Activated B cell treated with CpG ODN at 0.5 μM for 24 hours (primary cell): ENCODE measurements at regions not wholly inside any gene's neighbourhood (a gene's known extent, or its start where the extent isn't known, plus 50 kb on each side); places are given as distances from the start of the nearest gene placed in this dataset.

ENCODE experiments used
- ATAC-seq: fragments of 200-7000 bp; cut with Tn5 transposase; one replicate; pipeline ENCODE4 v1.10.0; 2021; ENCODE audit warnings: low read depth, mild to moderate bottlenecking, moderate library complexity
- CTCF ChIA-PET: fragments of 350-600 bp; sonication (Branson Sonifier 250); formaldehyde crosslinking; loops from one replicate; lab custom pipeline; 2021; ENCODE audit warnings: antibody characterized with exemption; lab: Charles Lee
- POLR2A ChIA-PET: fragments of 350-600 bp; sonication (Branson Sonifier 250); formaldehyde crosslinking; loops from one replicate; lab custom pipeline; 2021; ENCODE audit warnings: antibody characterized with exemption; lab: Charles Lee
- DNase-seq: peaks from one replicate; pipeline ENCODE4 v3.0.0; 2022
- H3K27ac Mint-ChIP-seq: one replicate; pipeline ENCODE4 v1.8.0; 2020; ENCODE audit warnings: mixed read lengths
- H3K27me3 Mint-ChIP-seq: one replicate; pipeline ENCODE4 v1.8.0; 2021; ENCODE audit warnings: mixed read lengths
- H3K36me3 Mint-ChIP-seq: one replicate; pipeline ENCODE4 v1.8.0; 2021; ENCODE audit warnings: low read depth, mixed read lengths
- H3K4me1 Mint-ChIP-seq: one replicate; pipeline ENCODE4 v1.8.0; 2021; ENCODE audit warnings: mixed read lengths
- H3K4me3 Mint-ChIP-seq: one replicate; pipeline ENCODE4 v1.8.0; 2020; ENCODE audit warnings: mild to moderate bottlenecking, mixed read lengths
- H3K9me3 Mint-ChIP-seq: one replicate; pipeline ENCODE4 v1.8.0; 2020; ENCODE audit warnings: mixed read lengths
- CTCF ChIP-seq: fragments of 200-600 bp; IDR thresholded peaks from one replicate; pipeline ENCODE4 v1.8.0; 2022; ENCODE audit warnings: antibody characterized with exemption, mild to moderate bottlenecking
- intact Hi-C: fragments of 100-400 bp; cut with micrococcal nuclease; formaldehyde crosslinking; loops from one replicate; pipeline ENCODE4 v1.15.1; 2024

- Mint-ChIP-seq H3K27ac (no peak overlapping the region), H3K4me3 (no peak overlapping the region), H3K4me1 (no peaks in the 10 kb centered on the region), H3K9me3 (no peaks in the 10 kb centered on the region), H3K36me3 (no peaks in the 10 kb centered on the region), H3K27me3 (no peaks in the 10 kb centered on the region)
- ChIA-PET CTCF (no interaction called here), POLR2A (no interaction called here)
- ATAC-seq: no peak
- no peak for DNase-seq
- intact Hi-C loops: no loop called here
- TF ChIP-seq CTCF: no peak
Measured at GRCh38 chr14:101030586-101030985, 127.1 kb upstream of the RTL1 start.

GRCh38 chr14:101031186-101031585, 127.7 kb upstream of the RTL1 start:
- intact Hi-C loops: no loop called here

GRCh38 chr14:101031721-101032120, 128.2 kb upstream of the RTL1 start:
- TF ChIP-seq CTCF: no peak
- intact Hi-C loops: no loop called here
- Mint-ChIP-seq H3K4me3 (no peak overlapping the region), H3K4me1 (no peaks in the 10 kb centered on the region), H3K27ac (no peak overlapping the region), H3K27me3 (no peaks in the 10 kb centered on the region), H3K36me3 (no peaks in the 10 kb centered on the region), H3K9me3 (no peaks in the 10 kb centered on the region)
- DNase-seq (no peak), ATAC-seq (no peak)
- ChIA-PET POLR2A (no interaction called here), CTCF (no interaction called here)

More at GRCh38 chr14:101031186-101031585, 127.7 kb upstream of the RTL1 start:
- DNase-seq (no peak), ATAC-seq (no peak)
- Mint-ChIP-seq H3K27ac (no peak overlapping the region), H3K27me3 (no peaks in the 10 kb centered on the region), H3K36me3 (no peaks in the 10 kb centered on the region), H3K9me3 (no peaks in the 10 kb centered on the region), H3K4me3 (no peak overlapping the region), H3K4me1 (no peaks in the 10 kb centered on the region)
- CTCF ChIA-PET: no interaction called here
- TF ChIP-seq CTCF: no peak
- POLR2A ChIA-PET: no interaction called here

DNA sequence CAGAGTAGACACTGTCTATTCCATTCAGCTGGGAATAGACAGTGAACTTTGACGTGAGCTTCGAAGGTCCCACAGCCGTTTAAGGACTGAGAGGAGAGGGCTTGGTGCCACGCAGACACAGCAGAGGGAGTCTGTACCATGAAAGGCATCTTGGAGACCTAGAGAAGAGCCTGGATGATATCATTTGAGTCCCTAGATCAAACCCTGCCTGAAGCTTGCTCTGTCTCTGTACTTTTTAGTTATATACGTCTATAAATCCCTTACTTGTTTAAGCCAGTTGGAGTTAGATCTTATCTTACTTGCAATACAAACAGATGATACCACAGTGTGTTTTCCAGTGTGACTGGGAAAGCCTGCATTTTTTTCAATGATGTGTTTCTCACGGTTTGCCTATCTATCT, 128.9 kb upstream of the RTL1 start:
- intact Hi-C loops: no loop called here
- POLR2A ChIA-PET: interaction anchor here (0.6 kb wide), 1 partner anchor 94 kb away, joined by 4 read pairs; no protein-coding TSS in a partner anchor
- no peak overlapping the region for H3K4me3 Mint-ChIP-seq
- DNase-seq (no peak), ATAC-seq (no peak)
- TF ChIP-seq CTCF: no peak
- H3K27me3 Mint-ChIP-seq: no peaks in the 10 kb centered on the region
- H3K4me1 Mint-ChIP-seq: no peaks in the 10 kb centered on the region
- H3K36me3 Mint-ChIP-seq: no peaks in the 10 kb centered on the region
- CTCF ChIA-PET: no interaction called here
- H3K27ac Mint-ChIP-seq: no peak overlapping the region
- H3K9me3 Mint-ChIP-seq: no peaks in the 10 kb centered on the region

DNA sequence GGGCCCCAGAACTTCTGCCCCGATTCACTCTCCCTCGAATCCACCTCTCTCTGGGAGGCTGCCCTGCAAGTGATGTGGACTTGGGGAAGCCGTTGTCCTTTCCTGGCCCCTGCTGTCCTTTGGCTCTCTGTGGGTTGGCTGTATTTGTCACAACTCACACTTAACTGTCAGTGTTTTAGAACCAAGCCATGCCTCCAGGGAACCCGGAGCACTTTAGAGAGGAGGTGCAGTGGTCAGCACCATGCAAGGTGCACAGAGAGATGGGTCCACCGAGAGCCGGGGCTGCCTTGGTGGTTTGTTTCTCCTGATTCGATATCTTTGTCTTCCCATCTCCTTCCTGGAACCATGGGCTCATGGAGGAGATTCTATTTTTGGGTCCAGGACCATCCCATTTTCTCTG, 129.5 kb upstream of the RTL1 start:
- H3K4me3 Mint-ChIP-seq: no peak overlapping the region
- TF ChIP-seq CTCF: no peak
- intact Hi-C loops: no loop called here
- no peaks in the 10 kb centered on the region for H3K4me1 Mint-ChIP-seq
- ChIA-PET CTCF (no interaction called here), POLR2A (no interaction called here)
- no peak overlapping the region for H3K27ac Mint-ChIP-seq
- no peaks in the 10 kb centered on the region for H3K9me3 Mint-ChIP-seq
- ATAC-seq: no peak
- no peak for DNase-seq
- no peaks in the 10 kb centered on the region for H3K36me3 Mint-ChIP-seq
- no peaks in the 10 kb centered on the region for H3K27me3 Mint-ChIP-seq
